ENCODE measurements at regions not wholly inside any gene's neighbourhood (a gene's known extent, or its start where the extent isn't known, plus 50 kb on each side); places are given as distances from the start of the nearest gene placed in this dataset.

DNA sequence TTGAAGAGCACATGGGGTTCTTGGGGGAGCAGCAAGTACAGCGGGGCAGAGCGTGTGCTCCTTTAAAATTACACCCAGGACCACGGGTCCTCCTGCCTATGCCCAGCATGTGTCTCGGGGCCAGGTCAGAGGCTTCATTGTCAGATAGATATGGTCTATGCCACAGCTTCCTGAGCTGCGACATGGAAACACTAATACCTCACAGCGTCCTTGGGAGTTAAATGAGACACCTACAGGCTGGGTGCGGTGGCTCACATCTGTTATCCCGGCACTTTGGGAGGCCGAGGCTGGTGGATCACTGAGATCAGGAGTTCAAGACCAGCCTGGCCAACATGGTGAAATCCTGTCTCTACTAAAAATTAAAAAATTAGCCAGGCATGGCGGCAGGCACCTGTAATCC, 110.8 kb upstream of the ATL2 start:
- TF ChIP-seq, protein P1, sequence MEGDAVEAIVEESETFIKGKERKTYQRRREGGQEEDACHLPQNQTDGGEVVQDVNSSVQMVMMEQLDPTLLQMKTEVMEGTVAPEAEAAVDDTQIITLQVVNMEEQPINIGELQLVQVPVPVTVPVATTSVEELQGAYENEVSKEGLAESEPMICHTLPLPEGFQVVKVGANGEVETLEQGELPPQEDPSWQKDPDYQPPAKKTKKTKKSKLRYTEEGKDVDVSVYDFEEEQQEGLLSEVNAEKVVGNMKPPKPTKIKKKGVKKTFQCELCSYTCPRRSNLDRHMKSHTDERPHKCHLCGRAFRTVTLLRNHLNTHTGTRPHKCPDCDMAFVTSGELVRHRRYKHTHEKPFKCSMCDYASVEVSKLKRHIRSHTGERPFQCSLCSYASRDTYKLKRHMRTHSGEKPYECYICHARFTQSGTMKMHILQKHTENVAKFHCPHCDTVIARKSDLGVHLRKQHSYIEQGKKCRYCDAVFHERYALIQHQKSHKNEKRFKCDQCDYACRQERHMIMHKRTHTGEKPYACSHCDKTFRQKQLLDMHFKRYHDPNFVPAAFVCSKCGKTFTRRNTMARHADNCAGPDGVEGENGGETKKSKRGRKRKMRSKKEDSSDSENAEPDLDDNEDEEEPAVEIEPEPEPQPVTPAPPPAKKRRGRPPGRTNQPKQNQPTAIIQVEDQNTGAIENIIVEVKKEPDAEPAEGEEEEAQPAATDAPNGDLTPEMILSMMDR (IDR thresholded peaks at IDR 0.05), result no peak
- no peak for TF ChIP-seq POLR2A (IDR thresholded peaks at IDR 0.05)
